GM12891 (cell line): ENCODE measurements at regions not wholly inside any gene's neighbourhood (a gene's known extent, or its start where the extent isn't known, plus 50 kb on each side); places are given as distances from the start of the nearest gene placed in this dataset.

Experiments
- PAX5 ChIP-seq: IDR thresholded peaks from 2 replicates; pipeline ENCODE4 v1.6.1; 2011; ENCODE audit warnings: low read length, moderate library complexity, mild to moderate bottlenecking; ENCODE audit not compliant: insufficient read depth, severe bottlenecking
- POLR2A ChIP-seq: IDR thresholded peaks from 2 replicates; pipeline ENCODE4 v1.6.1; 2011; ENCODE audit warnings: low read depth, low read length, control low read depth
- POLR2AphosphoS5 ChIP-seq: IDR thresholded peaks from 2 replicates; pipeline ENCODE4 v1.6.1; 2011; ENCODE audit warnings: low read depth, low read length, control low read depth
- POU2F2 ChIP-seq: IDR thresholded peaks from 2 replicates; pipeline ENCODE4 v1.6.1; 2011; ENCODE audit warnings: low read depth, mild to moderate bottlenecking, control low read depth, low read length, moderate library complexity
- SPI1 ChIP-seq: IDR thresholded peaks from 2 replicates; pipeline ENCODE4 v1.6.1; 2011; ENCODE audit warnings: low read depth, low read length, control low read depth
- TAF1 ChIP-seq: IDR thresholded peaks from 2 replicates; pipeline ENCODE4 v1.6.1; 2011; ENCODE audit warnings: low read depth, low read length, control low read depth

DNA sequence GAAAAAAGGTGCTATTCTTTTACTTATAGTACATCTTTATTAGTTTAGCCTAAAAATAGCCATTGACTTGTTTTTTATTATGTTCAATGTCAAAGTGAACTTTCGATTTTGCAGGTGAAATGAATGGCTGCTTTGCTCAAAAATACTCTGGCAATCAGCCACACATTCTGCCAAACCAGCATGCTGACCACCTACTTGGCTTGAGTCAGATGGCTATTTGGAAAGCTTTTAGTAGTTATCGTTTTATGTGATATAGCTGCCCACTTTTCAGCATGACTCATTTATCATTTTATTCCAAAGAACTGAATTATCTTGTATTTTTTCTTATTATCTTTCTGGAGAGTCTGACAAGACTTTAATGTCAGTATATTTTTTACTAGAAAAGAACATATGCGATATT, 1615.8 kb upstream of the TMEFF2 start:
- TF ChIP-seq TAF1 (no peak), PAX5 (no peak), POLR2AphosphoS5 (no peak), POLR2A (no peak), POU2F2 (no peak), SPI1 (no peak)
